Keratinocyte (primary cell): ENCODE measurements at regions not wholly inside any gene's neighbourhood (a gene's known extent, or its start where the extent isn't known, plus 50 kb on each side); places are given as distances from the start of the nearest gene placed in this dataset.

Source experiments
- DNase-seq: peaks from one replicate; pipeline ENCODE4 v3.0.0-alpha.2; 2011; ENCODE audit warnings: low read depth, missing footprints, low spot score
- FAIRE-seq: peaks from 2 replicates; lab custom pipeline; 2011; peaks lifted over from hg19 to GRCh38; lab: Jason Lieb, UNC
- H2AFZ ChIP-seq: 2 replicates; pipeline ENCODE4 v1.6.0; 2012; ENCODE audit warnings: low read length, control low read depth, inconsistent platforms; ENCODE audit not compliant: control insufficient read depth
- H3K27ac ChIP-seq: 2 replicates; pipeline ENCODE4 v1.5.1; 2011; ENCODE audit warnings: low read length; ENCODE audit not compliant: control insufficient read depth, insufficient read depth
- H3K27me3 ChIP-seq: 3 replicates; pipeline ENCODE4 v1.6.0; 2011; ENCODE audit warnings: low read length; ENCODE audit not compliant: control insufficient read depth, insufficient read depth; ENCODE audit errors: extremely low read depth
- H3K36me3 ChIP-seq, 2 experiments: 2 replicates in 1 of 2; 3 replicates in 1 of 2; pipeline ENCODE4 v1.5.1; 2011; ENCODE audit warnings: low read length in 2 of 2, mild to moderate bottlenecking in 1 of 2; ENCODE audit not compliant: control insufficient read depth in 2 of 2, insufficient read depth in 2 of 2; ENCODE audit errors: extremely low read depth in 1 of 2
- H3K4me1 ChIP-seq: 3 replicates; pipeline ENCODE4 v1.5.1; 2011; ENCODE audit warnings: low read length; ENCODE audit not compliant: control insufficient read depth, insufficient read depth; ENCODE audit errors: extremely low read depth
- H3K4me2 ChIP-seq: 3 replicates; pipeline ENCODE4 v1.6.0; 2011; ENCODE audit warnings: low read depth, low read length; ENCODE audit not compliant: control insufficient read depth, insufficient read depth; ENCODE audit errors: extremely low read depth
- H3K4me3 ChIP-seq, 3 experiments: fragments of 200-600 bp in 1 of 3; sonication (generic) in 1 of 3; 2 replicates in 2 of 3; 3 replicates in 1 of 3; pipeline ENCODE4 v1.5.1; 2011 to 2016; ENCODE audit warnings: low read length in 3 of 3, mild to moderate bottlenecking in 3 of 3, control low read depth in 2 of 3, inconsistent platforms in 1 of 3, low read depth in 1 of 3, mixed read lengths in 1 of 3, mixed run types in 1 of 3, moderate library complexity in 1 of 3; ENCODE audit not compliant: control insufficient read depth in 2 of 3, insufficient read depth in 2 of 3; ENCODE audit errors: extremely low read depth in 1 of 3
- H3K79me2 ChIP-seq: 2 replicates; pipeline ENCODE4 v1.6.0; 2012; ENCODE audit warnings: low read length; ENCODE audit not compliant: control insufficient read depth, insufficient read depth
- H3K9ac ChIP-seq: 3 replicates; pipeline ENCODE4 v1.6.0; 2011; ENCODE audit warnings: low read length; ENCODE audit not compliant: control insufficient read depth, insufficient read depth; ENCODE audit errors: extremely low read depth
- H3K9me1 ChIP-seq: 3 replicates; pipeline ENCODE4 v1.6.0; 2011; ENCODE audit warnings: low read length; ENCODE audit not compliant: control insufficient read depth, insufficient read depth; ENCODE audit errors: extremely low read depth
- H3K9me3 ChIP-seq: 2 replicates; pipeline ENCODE4 v1.5.1; 2012; ENCODE audit warnings: low read depth, low read length; ENCODE audit not compliant: control insufficient read depth
- H4K20me1 ChIP-seq: 3 replicates; pipeline ENCODE4 v1.6.0; 2011; ENCODE audit warnings: low read length; ENCODE audit not compliant: control insufficient read depth, insufficient read depth; ENCODE audit errors: extremely low read depth
- CTCF ChIP-seq, 3 experiments: IDR thresholded peaks in 1 of 3; conservative IDR thresholded peaks in 1 of 3; optimal IDR thresholded peaks in 1 of 3; 2 replicates in 2 of 3; 3 replicates in 1 of 3; pipeline versions ENCODE3 to v1.5.1; 2011; ENCODE audit warnings: low read length in 3 of 3, mild to moderate bottlenecking in 3 of 3, moderate library complexity in 2 of 3, control low read depth in 1 of 3, inconsistent platforms in 1 of 3; ENCODE audit not compliant: insufficient read depth in 2 of 3; ENCODE audit errors: extremely low read depth in 1 of 3
- EZH2 ChIP-seq: IDR thresholded peaks from one replicate; pipeline ENCODE4 v1.6.1; 2012; ENCODE audit warnings: inconsistent platforms, mild to moderate bottlenecking, low read length, moderate library complexity
- dilution Hi-C: fragments of 300-500 bp; cut with MboI; formaldehyde crosslinking; loops from one replicate; pipeline ENCODE4 v1.7.0; 2020; ENCODE audit warnings: low sequenced_read_pairs; ENCODE audit not compliant: extremely low pct_ligation_motif_present

GRCh38 chr20:4602297-4602631 is 84.0 kb upstream of the PRNP start:
- H3K4me3 ChIP-seq = no peak overlapping the region

GRCh38 chr20:4601630-4602296 is 84.5 kb upstream of the PRNP start:
- Histone ChIP-seq H3K79me2 (no peaks in the 10 kb centered on the region), H2AFZ (no peak overlapping the region), H3K9ac (no peak overlapping the region), H3K27me3 (no peaks in the 10 kb centered on the region), H3K4me3 (no peak overlapping the region), H3K9me1 (no peaks in the 10 kb centered on the region), H4K20me1 (no peaks in the 10 kb centered on the region), H3K4me2 (peak overlapping the region; percentile 3), H3K4me1 (peaks cover 25% of the 10 kb centered on the region), H3K36me3 (no peaks in the 10 kb centered on the region), H3K27ac (no peak overlapping the region), H3K9me3 (no peaks in the 10 kb centered on the region)
- peak; percentile 23 for FAIRE-seq
- TF ChIP-seq EZH2 (no peak), CTCF (optimal IDR thresholded peaks at IDR 0.05 in 1 of 3, IDR thresholded peaks at IDR 0.05 in 1 of 3, conservative IDR thresholded peaks at IDR 0.05 in 1 of 3; ENCODE audit: extremely low read depth in 1 of 3, insufficient read depth in 2 of 3, low read length in 3 of 3) (no peak)
- dilution Hi-C loops = no loop called here
- peak; percentile 44 for DNase-seq

More at GRCh38 chr20:4602297-4602631, 84.0 kb upstream of the PRNP start:
- dilution Hi-C loops = no loop called here
- H3K27me3 ChIP-seq = no peaks in the 10 kb centered on the region
- no peak overlapping the region for H3K27ac ChIP-seq
- no peak for DNase-seq
- no peak for FAIRE-seq
- no peaks in the 10 kb centered on the region for H4K20me1 ChIP-seq
- no peak for TF ChIP-seq EZH2
- TF ChIP-seq CTCF (optimal IDR thresholded peaks at IDR 0.05 in 1 of 3, IDR thresholded peaks at IDR 0.05 in 1 of 3, conservative IDR thresholded peaks at IDR 0.05 in 1 of 3; ENCODE audit: extremely low read depth in 1 of 3, insufficient read depth in 2 of 3, low read length in 3 of 3) = no peak
- no peak overlapping the region for H2AFZ ChIP-seq
- H3K36me3 ChIP-seq = no peaks in the 10 kb centered on the region
- H3K79me2 ChIP-seq = no peaks in the 10 kb centered on the region
- H3K4me1 ChIP-seq = peaks cover 25% of the 10 kb centered on the region
- no peaks in the 10 kb centered on the region for H3K9me3 ChIP-seq
- no peaks in the 10 kb centered on the region for H3K9me1 ChIP-seq
- H3K9ac ChIP-seq = no peak overlapping the region
- no peak overlapping the region for H3K4me2 ChIP-seq
